ENCODE measurements at regions not wholly inside any gene's neighbourhood (a gene's known extent, or its start where the extent isn't known, plus 50 kb on each side); places are given as distances from the start of the nearest gene placed in this dataset.

DNA sequence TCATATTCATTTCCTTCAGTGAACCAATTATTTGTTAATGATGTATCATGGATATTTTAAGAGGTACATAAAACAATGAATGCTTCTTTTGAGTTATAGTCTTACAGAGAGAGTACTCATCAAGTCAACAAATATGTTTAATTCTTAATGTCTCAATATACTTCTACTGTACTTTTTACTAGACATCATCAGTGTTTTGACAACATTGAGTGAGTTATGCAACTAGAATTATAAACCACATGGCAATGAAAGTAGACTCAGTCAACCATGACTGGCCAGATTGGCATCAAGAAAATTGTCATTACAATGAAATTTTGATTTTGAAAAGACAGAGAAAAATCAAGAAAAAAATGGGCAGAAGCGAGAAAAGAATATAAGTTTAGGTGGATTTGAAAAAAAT lies 1248.1 kb upstream of the CDH18 start:
- no peak for TF ChIP-seq CTCF (IDR thresholded peaks at IDR 0.05; ENCODE audit: borderline replicate concordance, extremely low read depth, low read length, poor library complexity, severe bottlenecking)
- TF ChIP-seq EZH2 (IDR thresholded peaks at IDR 0.05; ENCODE audit: borderline replicate concordance, low read depth, low read length, severe bottlenecking), result no peak

Measured in DND-41 (cell line).